GM21723 (cell line): ENCODE measurements at regions not wholly inside any gene's neighbourhood (a gene's known extent, or its start where the extent isn't known, plus 50 kb on each side); places are given as distances from the start of the nearest gene placed in this dataset.

Experiments used
- ATAC-seq: cut with Tn5 transposase; IDR thresholded peaks from one replicate; pipeline ENCODE4 v1.9.1; 2021; ENCODE audit warnings: mild to moderate bottlenecking, moderate library complexity; ENCODE audit not compliant: unreplicated experiment

GRCh38 chr1:232452117-232452516, 177.8 kb downstream of the SIPA1L2 start:
- ATAC-seq: no peak

GRCh38 chr1:232451506-232451905, 178.4 kb downstream of the SIPA1L2 start:
- no peak for ATAC-seq

- ATAC-seq: no peak
Observed at GRCh38 chr1:232450615-232451014, 179.3 kb downstream of the SIPA1L2 start.

GRCh38 chr1:232447125-232447524, 182.8 kb downstream of the SIPA1L2 start:
- no peak for ATAC-seq

- no peak for ATAC-seq
Observed at GRCh38 chr1:232445361-232446106, 184.4 kb downstream of the SIPA1L2 start.

GRCh38 chr1:232443372-232443771, 186.6 kb downstream of the SIPA1L2 start:
- ATAC-seq: no peak

GRCh38 chr1:232441036-232441411, 188.9 kb downstream of the SIPA1L2 start:
- ATAC-seq: no peak

- ATAC-seq: peak; percentile 86
Observed at GRCh38 chr1:232440325-232441035, 189.5 kb downstream of the SIPA1L2 start.

GRCh38 chr1:232439011-232439410, 190.9 kb downstream of the SIPA1L2 start:
- no peak for ATAC-seq

- ATAC-seq: no peak
Observed at GRCh38 chr1:232438476-232438875, 191.5 kb downstream of the SIPA1L2 start.

- ATAC-seq: no peak
Observed at GRCh38 chr1:232437510-232437909, 192.4 kb downstream of the SIPA1L2 start.

- no peak for ATAC-seq
Observed at GRCh38 chr1:232435729-232436128, 194.2 kb downstream of the SIPA1L2 start.

- no peak for ATAC-seq
Observed at GRCh38 chr1:232432313-232432712, 197.6 kb downstream of the SIPA1L2 start.

- no peak for ATAC-seq
Observed at GRCh38 chr1:232431748-232432147, 198.2 kb downstream of the SIPA1L2 start.

- ATAC-seq: no peak
Observed at GRCh38 chr1:232431326-232431725, 198.6 kb downstream of the SIPA1L2 start.

- ATAC-seq: no peak
Observed at GRCh38 chr1:232430467-232430866, 199.5 kb downstream of the SIPA1L2 start.

GRCh38 chr1:232428786-232429530, 201.0 kb downstream of the SIPA1L2 start:
- no peak for ATAC-seq

- no peak for ATAC-seq
Observed at GRCh38 chr1:232428036-232428645, 201.8 kb downstream of the SIPA1L2 start.

- no peak for ATAC-seq
Observed at GRCh38 chr1:232426801-232427200, 203.1 kb downstream of the SIPA1L2 start.

GRCh38 chr1:232425421-232425820, 204.5 kb downstream of the SIPA1L2 start:
- ATAC-seq: no peak

- no peak for ATAC-seq
Observed at GRCh38 chr1:232423591-232423990, 206.3 kb downstream of the SIPA1L2 start.
